CD4-positive, CD25-positive, alpha-beta regulatory T cell (primary cell): ENCODE measurements at regions not wholly inside any gene's neighbourhood (a gene's known extent, or its start where the extent isn't known, plus 50 kb on each side); places are given as distances from the start of the nearest gene placed in this dataset.

ENCODE experiments used
- ATAC-seq, 2 donors: fragments of 150-1000 bp; cut with Tn5 transposase; one replicate each; pipeline ENCODE4 v1.10.0; 2021; ENCODE audit warnings: low read depth in 2 of 2, moderate number of reproducible peaks in 2 of 2, moderate library complexity in 1 of 2
- DNase-seq, 3 donors: peaks; one replicate each; pipeline versions ENCODE4 v3.0.0 to v3.0.0-alpha.2; 2012 to 2022; ENCODE audit warnings: mixed read lengths in 1 of 3
- H3K27ac ChIP-seq: one replicate; pipeline ENCODE4 v1.7.0; 2013; ENCODE audit warnings: mild to moderate bottlenecking, low read length; ENCODE audit not compliant: insufficient read depth, poor library complexity, severe bottlenecking
- H3K27me3 ChIP-seq: one replicate; pipeline ENCODE4 v1.7.0; 2013; ENCODE audit warnings: low read length; ENCODE audit not compliant: control insufficient read depth, insufficient read depth
- H3K36me3 ChIP-seq: one replicate; pipeline ENCODE4 v1.7.0; 2013; ENCODE audit warnings: mild to moderate bottlenecking, low read length, moderate library complexity; ENCODE audit not compliant: control insufficient read depth, insufficient read depth
- H3K4me1 ChIP-seq: 2 replicates; pipeline ENCODE4 v1.7.0; 2013; ENCODE audit warnings: mild to moderate bottlenecking, low read length; ENCODE audit not compliant: insufficient read depth, control insufficient read depth, poor library complexity, severe bottlenecking
- H3K4me3 ChIP-seq: one replicate; pipeline ENCODE4 v1.7.0; 2013; ENCODE audit warnings: low read depth, mild to moderate bottlenecking, low read length, moderate library complexity
- H3K9me3 ChIP-seq, 2 experiments: 1 replicate in 1 of 2; 2 replicates in 1 of 2; pipeline ENCODE4 v1.7.0; 2013; ENCODE audit warnings: low read length in 2 of 2, mild to moderate bottlenecking in 1 of 2, moderate library complexity in 1 of 2; ENCODE audit not compliant: control insufficient read depth in 2 of 2
- H3K27ac Mint-ChIP-seq, 3 donors: one replicate each; pipeline ENCODE4 v1.8.0; 2020 to 2022; ENCODE audit warnings: mild to moderate bottlenecking in 3 of 3, mixed read lengths in 3 of 3, moderate library complexity in 2 of 3
- H3K27me3 Mint-ChIP-seq: one replicate; pipeline ENCODE4 v1.8.0; 2022; ENCODE audit warnings: mild to moderate bottlenecking, mixed read lengths
- H3K36me3 Mint-ChIP-seq: one replicate; pipeline ENCODE4 v1.8.0; 2020; ENCODE audit warnings: mixed read lengths
- H3K4me1 Mint-ChIP-seq, 4 donors: one replicate each; pipeline ENCODE4 v1.8.0; 2020 to 2022; ENCODE audit warnings: mixed read lengths in 4 of 4, mild to moderate bottlenecking in 1 of 4
- H3K4me3 Mint-ChIP-seq, 4 donors: one replicate each; pipeline ENCODE4 v1.8.0; 2020 to 2022; ENCODE audit warnings: mild to moderate bottlenecking in 4 of 4, mixed read lengths in 4 of 4, moderate library complexity in 3 of 4
- H3K9me3 Mint-ChIP-seq, 7 donors: one replicate each; pipeline ENCODE4 v1.8.0; 2020 to 2022; ENCODE audit warnings: mixed read lengths in 7 of 7, mild to moderate bottlenecking in 3 of 7, moderate library complexity in 2 of 7

DNA sequence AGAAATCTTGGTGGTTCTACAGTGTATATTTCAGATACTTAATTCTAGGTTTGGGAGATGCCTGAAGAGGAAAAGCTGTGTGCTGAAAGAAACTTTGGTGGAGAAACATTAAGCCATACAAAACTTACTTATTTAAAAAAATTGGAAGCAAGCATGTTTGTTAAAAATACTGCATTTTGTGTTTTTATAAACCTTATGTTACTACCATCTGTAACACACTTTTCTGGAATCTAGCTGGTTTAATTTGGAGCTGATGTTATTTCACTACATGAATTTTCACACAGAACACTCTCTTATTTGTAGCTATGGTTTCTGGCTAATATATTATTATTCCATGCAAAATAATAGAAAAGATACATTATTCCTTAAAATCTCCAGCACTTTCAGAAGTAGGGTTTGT, 710.7 kb downstream of the ADGRL2 start:
- no peak overlapping the region for H3K4me3 ChIP-seq
- H3K9me3 Mint-ChIP-seq: peaks cover 0 to 14% (median 2%) of the 10 kb centered on the region in 7 donors
- H3K27me3 Mint-ChIP-seq: no peaks in the 10 kb centered on the region
- no peaks in the 10 kb centered on the region for H3K9me3 ChIP-seq
- no peak overlapping the region for H3K4me3 Mint-ChIP-seq
- no peaks in the 10 kb centered on the region for H3K4me1 Mint-ChIP-seq
- no peak overlapping the region for H3K27ac Mint-ChIP-seq
- H3K36me3 Mint-ChIP-seq: no peaks in the 10 kb centered on the region
- no peaks in the 10 kb centered on the region for H3K27me3 ChIP-seq
- ATAC-seq (no peak), DNase-seq (no peak)
- no peaks in the 10 kb centered on the region for H3K36me3 ChIP-seq
- no peaks in the 10 kb centered on the region for H3K4me1 ChIP-seq
- no peak overlapping the region for H3K27ac ChIP-seq

DNA sequence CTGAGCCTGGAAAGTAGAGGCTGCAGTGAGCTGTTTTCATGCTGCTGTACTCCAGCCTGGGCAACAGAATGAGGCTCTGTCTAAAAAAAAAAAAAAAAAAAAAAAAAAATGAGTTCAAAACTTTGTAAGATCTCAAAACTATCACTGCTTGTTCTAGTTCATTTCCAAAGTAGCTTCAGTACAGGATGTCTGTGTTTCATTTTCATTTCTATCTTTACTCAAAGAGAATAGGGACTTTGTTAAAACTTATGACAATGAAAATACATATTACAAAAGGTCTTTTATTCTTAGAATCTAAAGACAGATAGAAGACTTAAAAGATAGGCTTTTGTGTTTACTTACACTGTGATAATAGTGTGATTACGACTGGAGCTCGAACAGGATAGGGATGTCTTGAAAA, 709.7 kb downstream of the ADGRL2 start:
- DNase-seq (no peak), ATAC-seq (no peak)
- H3K27ac Mint-ChIP-seq: no peak overlapping the region
- H3K4me1 ChIP-seq: no peaks in the 10 kb centered on the region
- no peak overlapping the region for H3K27ac ChIP-seq
- no peaks in the 10 kb centered on the region for H3K36me3 ChIP-seq
- no peak overlapping the region for H3K4me3 Mint-ChIP-seq
- peaks cover 0 to 14% (median 2%) of the 10 kb centered on the region in 7 donors for H3K9me3 Mint-ChIP-seq
- no peaks in the 10 kb centered on the region for H3K9me3 ChIP-seq
- H3K4me1 Mint-ChIP-seq: no peaks in the 10 kb centered on the region
- H3K36me3 Mint-ChIP-seq: no peaks in the 10 kb centered on the region
- no peaks in the 10 kb centered on the region for H3K27me3 Mint-ChIP-seq
- H3K27me3 ChIP-seq: no peaks in the 10 kb centered on the region
- H3K4me3 ChIP-seq: no peak overlapping the region

DNA sequence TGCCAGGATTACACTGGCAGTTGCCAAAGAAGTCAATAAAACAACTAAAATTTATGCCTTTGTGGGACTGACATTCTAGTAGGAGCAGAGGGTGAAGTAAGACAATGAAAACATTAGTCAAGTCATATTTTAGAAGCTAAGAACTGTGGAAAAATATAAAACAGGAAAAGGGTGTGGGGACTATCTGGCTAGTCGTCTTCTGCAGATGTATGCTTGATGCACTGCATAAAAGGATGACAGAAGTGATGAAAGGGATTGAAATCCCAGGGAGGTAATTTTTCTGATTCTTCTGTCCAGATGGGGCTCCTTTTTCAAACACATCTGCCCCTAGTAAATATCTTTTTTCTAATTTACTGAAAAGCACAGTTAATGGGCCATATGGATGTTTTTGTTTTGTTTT, 706.3 kb downstream of the ADGRL2 start:
- Mint-ChIP-seq H3K4me1 (no peaks in the 10 kb centered on the region), H3K27ac (no peak overlapping the region), H3K36me3 (no peaks in the 10 kb centered on the region), H3K4me3 (no peak overlapping the region), H3K27me3 (no peaks in the 10 kb centered on the region), H3K9me3 (peaks cover 0 to 14% (median 4%) of the 10 kb centered on the region in 7 donors)
- no peaks in the 10 kb centered on the region for H3K36me3 ChIP-seq
- H3K27ac ChIP-seq: no peak overlapping the region
- no peaks in the 10 kb centered on the region for H3K4me1 ChIP-seq
- no peaks in the 10 kb centered on the region for H3K9me3 ChIP-seq
- H3K27me3 ChIP-seq: no peaks in the 10 kb centered on the region
- no peak for DNase-seq
- no peak for ATAC-seq
- no peak overlapping the region for H3K4me3 ChIP-seq

DNA sequence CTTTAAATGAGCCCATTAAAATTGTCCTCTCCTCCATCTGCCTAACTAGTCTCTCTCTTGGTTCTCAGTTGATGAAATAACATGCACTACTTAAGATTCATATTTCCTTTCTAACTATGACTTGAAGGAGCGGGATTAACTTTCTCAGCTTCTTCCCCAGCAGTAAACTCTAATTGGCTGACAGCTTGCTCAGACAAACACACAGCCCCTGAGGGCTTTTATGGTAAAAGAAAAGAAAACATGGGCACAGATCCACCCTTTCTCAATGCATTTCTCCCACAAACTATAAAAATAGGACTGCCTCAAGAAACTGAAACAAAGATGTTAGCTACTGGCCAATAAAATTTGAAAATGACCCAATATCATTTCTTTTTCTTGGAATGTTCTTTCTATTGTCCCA, 703.1 kb downstream of the ADGRL2 start:
- H3K4me3 ChIP-seq: no peak overlapping the region
- ATAC-seq: no peak
- DNase-seq: no peak
- H3K27me3 ChIP-seq: no peaks in the 10 kb centered on the region
- Mint-ChIP-seq H3K27ac (no peak overlapping the region), H3K27me3 (no peaks in the 10 kb centered on the region), H3K9me3 (peaks cover 0 to 14% (median 6%) of the 10 kb centered on the region in 7 donors), H3K4me1 (no peaks in the 10 kb centered on the region), H3K36me3 (no peaks in the 10 kb centered on the region), H3K4me3 (no peak overlapping the region)
- no peaks in the 10 kb centered on the region for H3K4me1 ChIP-seq
- H3K9me3 ChIP-seq: peaks cover under 1 to 5% of the 10 kb centered on the region in 2 experiments
- H3K36me3 ChIP-seq: no peaks in the 10 kb centered on the region
- H3K27ac ChIP-seq: no peak overlapping the region

DNA sequence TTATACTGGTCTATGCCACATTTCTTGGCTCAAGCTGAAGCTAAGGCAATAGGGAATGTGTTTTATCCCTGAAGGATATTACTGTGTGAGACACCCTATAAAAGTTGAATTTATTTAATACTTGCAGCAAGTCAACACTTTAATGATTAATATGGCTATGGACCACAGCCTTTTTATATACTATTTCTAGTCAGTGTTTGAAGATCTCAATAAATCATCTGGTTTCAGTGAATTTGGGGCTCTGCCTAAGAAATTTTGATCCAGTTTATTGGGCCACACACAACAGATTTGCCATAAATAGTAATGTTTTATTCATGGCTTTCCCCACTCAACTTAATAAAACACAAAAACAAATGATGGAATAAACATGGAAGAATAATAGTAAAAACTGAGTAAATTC, 698.3 kb downstream of the ADGRL2 start:
- H3K27ac ChIP-seq: no peak overlapping the region
- no peaks in the 10 kb centered on the region for H3K36me3 Mint-ChIP-seq

DNA sequence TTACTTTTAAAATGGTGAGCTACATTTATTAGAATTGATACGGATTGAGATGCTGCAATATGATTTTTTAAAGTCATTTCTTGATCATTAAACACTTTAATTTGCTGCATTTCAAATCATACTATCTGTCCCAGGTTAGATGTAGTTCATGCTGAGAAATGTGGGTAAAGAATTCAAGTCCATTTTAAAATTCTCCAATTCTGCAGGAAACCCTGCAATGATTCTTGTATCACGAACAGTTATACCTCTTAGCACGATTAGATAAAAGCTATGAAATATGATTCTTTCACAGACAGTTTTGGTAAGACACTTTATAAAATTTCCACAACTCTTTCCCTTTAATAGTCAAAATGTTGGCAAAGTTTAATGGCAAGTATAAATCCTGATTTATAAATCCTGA, 693.4 kb downstream of the ADGRL2 start:
- Mint-ChIP-seq H3K9me3 (peaks cover 3 to 28% (median 9%) of the 10 kb centered on the region in 7 donors), H3K4me1 (no peaks in the 10 kb centered on the region), H3K4me3 (no peak overlapping the region), H3K36me3 (no peaks in the 10 kb centered on the region), H3K27ac (no peak overlapping the region), H3K27me3 (no peaks in the 10 kb centered on the region)
- Histone ChIP-seq H3K27ac (no peak overlapping the region), H3K4me3 (no peak overlapping the region), H3K36me3 (no peaks in the 10 kb centered on the region), H3K9me3 (peaks cover 1 to 17% of the 10 kb centered on the region in 2 experiments), H3K4me1 (no peaks in the 10 kb centered on the region), H3K27me3 (no peaks in the 10 kb centered on the region)
- ATAC-seq (no peak), DNase-seq (no peak)

More for the DNA sequence above, 698.3 kb downstream of the ADGRL2 start:
- Mint-ChIP-seq H3K9me3 (peaks cover 3 to 26% (median 14%) of the 10 kb centered on the region in 7 donors), H3K4me1 (no peaks in the 10 kb centered on the region), H3K27me3 (no peaks in the 10 kb centered on the region), H3K4me3 (no peak overlapping the region), H3K27ac (no peak overlapping the region)
- Histone ChIP-seq H3K4me1 (no peaks in the 10 kb centered on the region), H3K4me3 (no peak overlapping the region), H3K27me3 (no peaks in the 10 kb centered on the region), H3K36me3 (no peaks in the 10 kb centered on the region), H3K9me3 (peaks cover 1 to 22% of the 10 kb centered on the region in 2 experiments)
- DNase-seq: no peak
- ATAC-seq: no peak

DNA sequence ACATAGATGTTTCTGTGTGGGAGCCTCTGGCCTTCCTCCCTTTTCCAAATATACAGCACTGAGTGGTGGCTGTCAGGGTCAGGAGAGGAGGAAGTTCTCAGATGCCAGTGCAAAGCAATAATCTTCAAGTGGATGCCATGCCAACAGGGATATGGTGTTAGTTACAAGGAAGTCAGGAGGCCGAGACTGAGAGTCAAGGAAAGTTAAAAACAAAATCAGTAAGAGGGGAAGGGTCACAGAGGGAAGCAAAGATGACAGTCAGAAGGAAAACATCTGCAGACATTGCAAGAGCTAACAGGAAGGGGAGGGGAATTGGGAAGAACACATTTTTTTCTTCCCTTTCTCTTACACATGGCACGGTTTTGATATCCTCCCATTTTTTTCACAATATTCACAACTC, 691.4 kb downstream of the ADGRL2 start:
- ATAC-seq (no peak), DNase-seq (no peak)
- Histone ChIP-seq H3K4me1 (no peaks in the 10 kb centered on the region), H3K27me3 (no peaks in the 10 kb centered on the region), H3K9me3 (peaks cover 0 to 17% of the 10 kb centered on the region in 2 experiments), H3K36me3 (no peaks in the 10 kb centered on the region), H3K27ac (no peak overlapping the region), H3K4me3 (no peak overlapping the region)
- no peak overlapping the region for H3K4me3 Mint-ChIP-seq
- no peak overlapping the region for H3K27ac Mint-ChIP-seq
- peaks cover 3 to 28% (median 13%) of the 10 kb centered on the region in 7 donors for H3K9me3 Mint-ChIP-seq
- H3K27me3 Mint-ChIP-seq: no peaks in the 10 kb centered on the region
- no peaks in the 10 kb centered on the region for H3K36me3 Mint-ChIP-seq
- no peaks in the 10 kb centered on the region for H3K4me1 Mint-ChIP-seq

DNA sequence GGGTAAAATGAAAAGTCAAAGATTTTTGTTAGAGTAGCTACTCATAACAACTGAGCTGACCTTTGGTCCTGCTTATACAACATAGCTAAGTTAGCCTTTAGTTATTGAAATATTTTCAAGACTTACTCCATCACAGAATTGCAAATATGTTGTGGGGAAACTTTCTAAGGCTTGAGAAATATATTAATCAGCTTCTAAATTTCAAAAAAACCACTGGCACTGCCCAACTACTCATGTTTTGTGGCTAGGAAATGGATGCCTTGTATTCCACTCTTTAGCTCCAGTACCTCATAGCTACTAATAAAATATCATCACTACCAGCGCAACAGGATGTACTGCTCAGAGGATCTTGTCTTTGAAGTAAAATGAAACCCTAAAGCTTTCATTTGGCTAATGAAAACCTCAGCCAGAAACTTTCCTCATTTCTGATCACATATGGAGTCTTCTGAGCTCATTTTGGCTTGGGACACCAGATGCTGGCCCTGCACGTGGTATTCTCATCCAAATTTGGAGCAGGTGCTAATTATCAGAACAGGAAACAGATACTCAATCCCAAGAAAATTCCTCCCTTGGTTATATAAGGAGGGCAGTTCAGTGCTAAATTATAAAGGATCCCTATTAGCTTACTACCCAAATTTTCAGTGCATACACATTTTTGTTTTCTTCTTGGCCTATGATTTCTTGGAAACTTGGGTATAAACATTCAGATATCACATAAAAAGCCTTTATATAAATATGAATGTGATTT, 690.7 kb downstream of the ADGRL2 start:
- no peak overlapping the region for H3K4me3 Mint-ChIP-seq
- DNase-seq (no peak), ATAC-seq (no peak)
- H3K27ac ChIP-seq: no peak overlapping the region
- no peaks in the 10 kb centered on the region for H3K27me3 ChIP-seq
- H3K4me1 ChIP-seq: no peaks in the 10 kb centered on the region
- H3K36me3 Mint-ChIP-seq: no peaks in the 10 kb centered on the region
- peaks cover 3 to 23% (median 10%) of the 10 kb centered on the region in 7 donors for H3K9me3 Mint-ChIP-seq
- peaks cover 0 to 15% of the 10 kb centered on the region in 2 experiments for H3K9me3 ChIP-seq
- no peaks in the 10 kb centered on the region for H3K27me3 Mint-ChIP-seq
- H3K4me3 ChIP-seq: no peak overlapping the region
- no peaks in the 10 kb centered on the region for H3K36me3 ChIP-seq
- H3K4me1 Mint-ChIP-seq: no peaks in the 10 kb centered on the region
- H3K27ac Mint-ChIP-seq: no peak overlapping the region
